ENCODE measurements at regions not wholly inside any gene's neighbourhood (a gene's known extent, or its start where the extent isn't known, plus 50 kb on each side); places are given as distances from the start of the nearest gene placed in this dataset.

- H3K4me1 ChIP-seq, result no peaks in the 10 kb centered on the region
- no peak overlapping the region for H3K27ac ChIP-seq
- no peak overlapping the region for H3K4me3 ChIP-seq
- no peak for TF ChIP-seq EP300 (IDR thresholded peaks at IDR 0.05)
- TF ChIP-seq CTCF (IDR thresholded peaks at IDR 0.05), result no peak
- no peak for TF ChIP-seq POLR2AphosphoS5 (IDR thresholded peaks at IDR 0.05)
- TF ChIP-seq POLR2A (IDR thresholded peaks at IDR 0.05), result no peak
- 87 to 93% methylated on average over 2 of the region's 2 CpGs for WGBS, 2 donors
- H3K27me3 ChIP-seq, result no peaks in the 10 kb centered on the region
- no peak for DNase-seq
- H3K9me3 ChIP-seq, result no peaks in the 10 kb centered on the region
- H3K36me3 ChIP-seq, result no peaks in the 10 kb centered on the region
- intact Hi-C loops (cut with DNase I), result no loop called here
Measured at GRCh38 chr3:27905625-27906024, 183.5 kb upstream of the EOMES start.

- H3K4me1 ChIP-seq, result no peaks in the 10 kb centered on the region
- H3K9me3 ChIP-seq, result no peaks in the 10 kb centered on the region
- TF ChIP-seq POLR2A (IDR thresholded peaks at IDR 0.05), result no peak
- TF ChIP-seq POLR2AphosphoS5 (IDR thresholded peaks at IDR 0.05), result no peak
- no peak for TF ChIP-seq CTCF (IDR thresholded peaks at IDR 0.05)
- no peak for TF ChIP-seq EP300 (IDR thresholded peaks at IDR 0.05)
- no peaks in the 10 kb centered on the region for H3K36me3 ChIP-seq
- no peak overlapping the region for H3K27ac ChIP-seq
- H3K4me3 ChIP-seq, result no peak overlapping the region
- intact Hi-C loops (cut with DNase I), result no loop called here
- DNase-seq, result no peak
- H3K27me3 ChIP-seq, result no peaks in the 10 kb centered on the region
Measured at GRCh38 chr3:27907148-27907547, 185.0 kb upstream of the EOMES start.

- 76 to 88% methylated on average over 4 of the region's 4 CpGs for WGBS, 2 donors
- DNase-seq, result no peak
- TF ChIP-seq EP300 (IDR thresholded peaks at IDR 0.05), result no peak
- no peak for TF ChIP-seq CTCF (IDR thresholded peaks at IDR 0.05)
- TF ChIP-seq POLR2A (IDR thresholded peaks at IDR 0.05), result no peak
- TF ChIP-seq POLR2AphosphoS5 (IDR thresholded peaks at IDR 0.05), result no peak
- H3K9me3 ChIP-seq, result no peaks in the 10 kb centered on the region
- no peaks in the 10 kb centered on the region for H3K36me3 ChIP-seq
- H3K27ac ChIP-seq, result no peak overlapping the region
- H3K27me3 ChIP-seq, result no peaks in the 10 kb centered on the region
- intact Hi-C loops (cut with DNase I), result no loop called here
- no peaks in the 10 kb centered on the region for H3K4me1 ChIP-seq
- no peak overlapping the region for H3K4me3 ChIP-seq
Measured at GRCh38 chr3:27907929-27908328, 185.8 kb upstream of the EOMES start.

- Histone ChIP-seq H3K36me3 (no peaks in the 10 kb centered on the region), H3K4me1 (no peaks in the 10 kb centered on the region), H3K4me3 (no peak overlapping the region), H3K27ac (no peak overlapping the region), H3K27me3 (no peaks in the 10 kb centered on the region), H3K9me3 (no peaks in the 10 kb centered on the region)
- intact Hi-C loops (cut with DNase I), result no loop called here
- WGBS, 2 donors, result 65 to 80% methylated on average over 4 of the region's 4 CpGs
- TF ChIP-seq POLR2A (IDR thresholded peaks at IDR 0.05), result no peak
- TF ChIP-seq POLR2AphosphoS5 (IDR thresholded peaks at IDR 0.05), result no peak
- TF ChIP-seq EP300 (IDR thresholded peaks at IDR 0.05), result no peak
- no peak for TF ChIP-seq CTCF (IDR thresholded peaks at IDR 0.05)
- DNase-seq, result no peak
Measured at GRCh38 chr3:27910456-27910855, 188.3 kb upstream of the EOMES start.

- Histone ChIP-seq H3K27me3 (no peaks in the 10 kb centered on the region), H3K4me3 (no peak overlapping the region), H3K4me1 (no peaks in the 10 kb centered on the region), H3K27ac (no peak overlapping the region), H3K9me3 (no peaks in the 10 kb centered on the region), H3K36me3 (no peaks in the 10 kb centered on the region)
- TF ChIP-seq POLR2AphosphoS5 (IDR thresholded peaks at IDR 0.05) (no peak), POLR2A (IDR thresholded peaks at IDR 0.05) (no peak)
- WGBS, 2 donors, result 65 to 80% methylated on average over 6 of the region's 6 CpGs
- no peak for DNase-seq
- intact Hi-C loops (cut with DNase I), result no loop called here
Measured at GRCh38 chr3:27914199-27914598, 192.1 kb upstream of the EOMES start.
